ENCODE measurements at regions not wholly inside any gene's neighbourhood (a gene's known extent, or its start where the extent isn't known, plus 50 kb on each side); places are given as distances from the start of the nearest gene placed in this dataset.
"Not testable (repeated sequence)": the region's sequence is repeated elsewhere in the genome, so short reads cannot be mapped to it uniquely, and the experiment has no call there.

- H3K4me3 Mint-ChIP-seq; H3K9me3 Mint-ChIP-seq; POLR2A ChIA-PET; H3K4me1 Mint-ChIP-seq; H3K36me3 Mint-ChIP-seq (ENCODE audit: low read depth); H3K27ac Mint-ChIP-seq; DNase-seq: not testable (repeated sequence)
- CTCF ChIA-PET: interaction anchor here (2.1 kb wide), 1 partner anchor 13 kb away, joined by 8 read pairs; no protein-coding TSS in a partner anchor
- H3K27me3 Mint-ChIP-seq: peaks cover 41% of the 10 kb centered on the region
Measured at GRCh38 chr9:22231309-22231708, 215.3 kb upstream of the DMRTA1 start.

- H3K27me3 Mint-ChIP-seq: peaks cover 41% of the 10 kb centered on the region
- ChIA-PET POLR2A (no interaction called here), CTCF (interaction anchor here (2.1 kb wide), 1 partner anchor 11 kb away, joined by 8 read pairs; no protein-coding TSS in a partner anchor)
- H3K36me3 Mint-ChIP-seq (ENCODE audit: low read depth): peaks cover 3% of the 10 kb centered on the region
- H3K4me1 Mint-ChIP-seq: peaks cover 3% of the 10 kb centered on the region
- no peak for DNase-seq
- H3K4me3 Mint-ChIP-seq: no peak overlapping the region
- H3K9me3 Mint-ChIP-seq: peaks cover 7% of the 10 kb centered on the region
- no peak overlapping the region for H3K27ac Mint-ChIP-seq
Measured at GRCh38 chr9:22232971-22233370, 213.7 kb upstream of the DMRTA1 start.

DNA sequence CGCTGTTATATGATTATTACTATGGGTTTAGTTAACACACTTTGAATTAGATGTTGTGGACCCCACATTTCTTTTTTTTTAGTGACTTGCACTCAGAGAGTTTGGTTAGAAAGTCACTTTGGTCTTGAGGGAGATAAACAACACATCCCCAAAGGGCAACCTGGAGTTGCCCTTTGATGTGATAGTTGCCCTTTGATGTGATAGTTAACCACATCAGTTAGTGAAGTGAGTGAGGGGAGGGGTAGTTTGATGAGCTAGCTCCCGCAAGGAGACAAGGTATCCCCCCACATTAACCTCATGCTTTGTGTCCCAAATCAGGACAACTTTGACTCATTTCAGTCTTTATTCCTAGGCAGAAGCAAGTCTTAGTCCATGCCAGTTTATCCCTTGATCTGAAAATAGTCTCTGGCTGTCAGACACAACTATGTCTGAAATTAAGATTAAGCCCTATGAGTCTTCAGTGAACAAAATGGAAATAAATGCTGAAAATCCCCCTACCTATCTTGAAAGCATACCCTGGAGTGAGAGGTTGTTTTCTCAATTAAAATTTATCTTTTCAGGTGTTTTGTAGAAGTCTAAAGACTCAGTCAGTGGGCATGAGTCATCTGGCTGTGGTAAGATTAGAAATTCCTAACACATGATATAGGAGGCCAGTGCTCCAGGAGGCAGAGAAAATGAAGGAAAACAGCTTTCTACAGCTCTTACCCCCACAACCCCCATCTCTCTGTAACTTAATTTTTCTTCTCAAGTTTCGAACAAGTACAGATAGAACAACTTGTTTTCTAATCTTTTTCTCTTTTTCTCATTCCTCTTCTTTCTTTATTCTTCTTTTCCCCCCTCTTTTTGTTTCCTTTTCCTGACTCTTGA lies 208.9 kb upstream of the DMRTA1 start:
- CTCF ChIA-PET: interaction anchor here (0.9 to 3.2 kb wide), 9 partner anchors 8 to 428 kb away, joined by 3 to 28 read pairs (median 5); partner anchors contain the start of gene CDKN2B
- Mint-ChIP-seq H3K4me3 (no peak overlapping the region), H3K36me3 (ENCODE audit: low read depth) (no peaks in the 10 kb centered on the region), H3K9me3 (no peaks in the 10 kb centered on the region), H3K27me3 (peaks cover 44% of the 10 kb centered on the region), H3K27ac (no peak overlapping the region), H3K4me1 (peaks cover 28% of the 10 kb centered on the region)
- no peak for DNase-seq
- POLR2A ChIA-PET: no interaction called here

GRCh38 chr9:22238809-22239684 lies 207.6 kb upstream of the DMRTA1 start:
- no peak overlapping the region for H3K27ac Mint-ChIP-seq
- peaks cover 28% of the 10 kb centered on the region for H3K4me1 Mint-ChIP-seq
- DNase-seq: no peak
- H3K36me3 Mint-ChIP-seq (ENCODE audit: low read depth): no peaks in the 10 kb centered on the region
- H3K9me3 Mint-ChIP-seq: no peaks in the 10 kb centered on the region
- CTCF ChIA-PET: interaction anchor here (0.6 to 3.2 kb wide), 13 partner anchors 10 to 429 kb away, joined by 3 to 28 read pairs (median 4); partner anchors contain the start of gene CDKN2B
- POLR2A ChIA-PET: no interaction called here
- peaks cover 41% of the 10 kb centered on the region for H3K27me3 Mint-ChIP-seq
- H3K4me3 Mint-ChIP-seq: no peak overlapping the region

GRCh38 chr9:22240619-22241018 lies 206.0 kb upstream of the DMRTA1 start:
- H3K27ac Mint-ChIP-seq: no peak overlapping the region
- CTCF ChIA-PET: interaction anchor here (1.0 to 3.2 kb wide), 3 partner anchors 23 to 428 kb away, joined by 3 to 28 read pairs (median 9); no protein-coding TSS in a partner anchor
- DNase-seq: no peak
- peaks cover 37% of the 10 kb centered on the region for H3K27me3 Mint-ChIP-seq
- H3K4me1 Mint-ChIP-seq: peaks cover 28% of the 10 kb centered on the region
- H3K36me3 Mint-ChIP-seq (ENCODE audit: low read depth): no peaks in the 10 kb centered on the region
- no peaks in the 10 kb centered on the region for H3K9me3 Mint-ChIP-seq
- POLR2A ChIA-PET: no interaction called here
- H3K4me3 Mint-ChIP-seq: no peak overlapping the region

- H3K9me3 Mint-ChIP-seq: no peaks in the 10 kb centered on the region
- ChIA-PET POLR2A (no interaction called here), CTCF (interaction anchor here (0.8 to 2.8 kb wide), 2 partner anchors 211 to 430 kb away, joined by 4 to 9 read pairs; no protein-coding TSS in a partner anchor)
- H3K27ac Mint-ChIP-seq: no peak overlapping the region
- H3K4me1 Mint-ChIP-seq: peaks cover 28% of the 10 kb centered on the region
- no peaks in the 10 kb centered on the region for H3K36me3 Mint-ChIP-seq (ENCODE audit: low read depth)
- peaks cover 34% of the 10 kb centered on the region for H3K27me3 Mint-ChIP-seq
- no peak for DNase-seq
- H3K4me3 Mint-ChIP-seq: no peak overlapping the region
Measured at GRCh38 chr9:22241024-22241423, 205.6 kb upstream of the DMRTA1 start.

DNA sequence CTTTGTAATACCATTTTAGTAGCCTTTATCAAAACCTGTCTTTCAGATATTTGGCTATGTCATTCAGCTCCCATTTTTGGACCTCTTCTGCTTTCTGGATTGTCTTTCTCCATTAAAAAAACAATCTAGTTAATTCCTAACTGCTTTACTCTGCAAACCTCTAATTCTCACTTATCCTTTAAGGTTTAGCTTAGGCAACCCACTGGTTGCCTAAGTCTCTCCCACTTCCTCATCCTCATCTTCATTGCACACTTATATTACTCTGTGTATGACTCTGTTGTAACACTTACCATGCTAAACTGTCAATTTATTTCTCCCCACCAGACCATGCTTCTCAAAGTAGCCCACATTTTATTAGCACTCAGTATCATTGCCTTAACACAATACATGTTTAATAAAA lies 205.0 kb upstream of the DMRTA1 start:
- Mint-ChIP-seq H3K27ac (no peak overlapping the region), H3K4me1 (peaks cover 28% of the 10 kb centered on the region), H3K4me3 (no peak overlapping the region), H3K27me3 (peaks cover 35% of the 10 kb centered on the region), H3K36me3 (ENCODE audit: low read depth) (no peaks in the 10 kb centered on the region), H3K9me3 (no peaks in the 10 kb centered on the region)
- ChIA-PET POLR2A (no interaction called here), CTCF (interaction anchor here (0.8 to 2.8 kb wide), 2 partner anchors 210 to 430 kb away, joined by 4 to 9 read pairs; no protein-coding TSS in a partner anchor)
- no peak for DNase-seq

DNA sequence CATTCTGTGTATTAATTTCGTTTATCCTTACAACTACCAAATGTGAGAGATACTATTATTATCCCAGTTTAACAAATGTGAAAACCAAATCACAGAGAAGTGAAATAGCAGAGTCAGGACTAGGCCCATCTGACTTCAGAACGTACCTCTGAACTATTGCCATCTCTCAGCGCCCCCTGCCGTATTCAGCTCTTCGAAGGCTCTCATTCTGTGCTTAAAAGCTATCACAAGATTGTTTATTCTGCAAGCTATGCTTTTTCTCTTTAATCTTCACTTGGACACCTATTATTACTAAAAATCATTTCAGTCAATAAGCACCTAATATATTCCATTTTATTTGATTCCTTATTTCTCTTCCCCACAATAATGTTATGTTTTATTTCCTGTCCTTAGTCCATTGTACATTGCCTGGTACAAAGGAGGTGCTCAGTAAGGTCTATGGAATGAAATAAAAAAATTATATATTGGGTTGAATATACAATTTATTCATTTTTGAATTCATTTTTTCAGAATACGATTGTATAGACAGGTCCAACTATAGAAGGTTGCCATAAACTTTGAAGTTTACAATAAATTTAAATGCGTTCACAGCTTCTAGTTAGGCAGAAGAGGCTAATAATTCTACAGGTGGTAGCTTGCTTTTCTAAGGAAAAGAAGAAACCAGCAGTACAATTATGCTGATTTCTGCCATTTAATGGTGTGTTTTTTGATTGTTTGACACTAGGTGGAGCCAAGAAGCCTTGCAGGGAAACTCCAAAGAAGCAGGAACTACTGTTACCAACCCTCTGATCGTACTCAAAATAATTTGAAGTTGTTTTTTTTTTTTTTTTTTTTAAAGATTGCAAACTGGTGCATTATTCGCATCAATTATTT lies 202.2 kb upstream of the DMRTA1 start:
- Mint-ChIP-seq H3K4me3 (no peak overlapping the region), H3K4me1 (peaks cover 19% of the 10 kb centered on the region), H3K27ac (no peak overlapping the region), H3K27me3 (peaks cover 44% of the 10 kb centered on the region), H3K36me3 (ENCODE audit: low read depth) (no peaks in the 10 kb centered on the region), H3K9me3 (no peaks in the 10 kb centered on the region)
- CTCF ChIA-PET: interaction anchor here (0.6 to 3.2 kb wide), 33 partner anchors 9 to 1536 kb away, joined by 3 to 31 read pairs (median 4); partner anchors contain the start of gene CDKN2B
- DNase-seq: peak; percentile 42
- POLR2A ChIA-PET: no interaction called here

- Mint-ChIP-seq H3K27me3 (peaks cover 16% of the 10 kb centered on the region), H3K27ac (no peak overlapping the region), H3K36me3 (ENCODE audit: low read depth) (no peaks in the 10 kb centered on the region), H3K4me1 (no peaks in the 10 kb centered on the region), H3K9me3 (peaks cover 6% of the 10 kb centered on the region), H3K4me3 (no peak overlapping the region)
- no peak for DNase-seq
- ChIA-PET POLR2A (no interaction called here), CTCF (interaction anchor here (1.0 kb wide), 1 partner anchor 11 kb away, joined by 4 read pairs; no protein-coding TSS in a partner anchor)
Measured at GRCh38 chr9:22255337-22255736, 191.3 kb upstream of the DMRTA1 start.

- Mint-ChIP-seq H3K36me3 (ENCODE audit: low read depth) (no peaks in the 10 kb centered on the region), H3K27ac (no peak overlapping the region), H3K27me3 (peaks cover 16% of the 10 kb centered on the region), H3K4me3 (no peak overlapping the region), H3K4me1 (no peaks in the 10 kb centered on the region), H3K9me3 (peaks cover 6% of the 10 kb centered on the region)
- ChIA-PET CTCF (interaction anchor here (1.2 kb wide), 1 partner anchor 9 kb away, joined by 3 read pairs; no protein-coding TSS in a partner anchor), POLR2A (no interaction called here)
- no peak for DNase-seq
Measured at GRCh38 chr9:22256381-22256780, 190.2 kb upstream of the DMRTA1 start.

- POLR2A ChIA-PET: no interaction called here
- Mint-ChIP-seq H3K36me3 (ENCODE audit: low read depth) (no peaks in the 10 kb centered on the region), H3K9me3 (no peaks in the 10 kb centered on the region), H3K27me3 (peaks cover 16% of the 10 kb centered on the region), H3K27ac (no peak overlapping the region), H3K4me3 (no peak overlapping the region), H3K4me1 (no peaks in the 10 kb centered on the region)
- DNase-seq: no peak
- CTCF ChIA-PET: interaction anchor here (1.2 kb wide), 1 partner anchor 10 kb away, joined by 3 read pairs; no protein-coding TSS in a partner anchor
Measured at GRCh38 chr9:22257026-22257816, 189.4 kb upstream of the DMRTA1 start.

DNA sequence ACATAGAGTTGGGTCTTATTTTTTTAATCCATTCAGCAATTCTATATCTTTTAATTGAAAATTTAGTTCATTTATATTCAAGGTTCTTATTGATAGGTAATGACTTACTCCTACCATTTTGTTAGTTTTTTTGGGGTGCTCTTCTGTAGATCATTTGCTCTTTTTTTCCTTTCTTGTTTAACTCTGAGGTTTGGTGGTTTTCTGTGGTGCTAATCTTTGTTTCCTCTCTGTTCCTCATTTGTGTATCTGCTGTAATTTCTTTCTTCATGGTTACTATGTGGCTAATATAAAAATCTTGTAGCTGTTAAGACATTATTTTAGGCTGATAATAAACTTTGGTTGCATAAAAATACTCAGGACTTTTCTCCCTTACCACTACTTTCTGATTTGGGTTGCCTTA lies 181.6 kb upstream of the DMRTA1 start:
- CTCF ChIA-PET: no interaction called here
- Mint-ChIP-seq H3K9me3 (peaks cover 6% of the 10 kb centered on the region), H3K36me3 (ENCODE audit: low read depth) (no peaks in the 10 kb centered on the region), H3K27me3 (peaks cover 8% of the 10 kb centered on the region), H3K4me3 (no peak overlapping the region), H3K27ac (no peak overlapping the region), H3K4me1 (no peaks in the 10 kb centered on the region)
- POLR2A ChIA-PET: no interaction called here
- DNase-seq: no peak
